Activated naive CD4-positive, alpha-beta T cell treated with Interleukin-2 at 50 U/mL for 16 hours (primary cell): ENCODE measurements at regions not wholly inside any gene's neighbourhood (a gene's known extent, or its start where the extent isn't known, plus 50 kb on each side); places are given as distances from the start of the nearest gene placed in this dataset.

ENCODE experiments used
- DNase-seq: peaks from one replicate; pipeline ENCODE4 v3.0.0-alpha.2; 2020

DNA sequence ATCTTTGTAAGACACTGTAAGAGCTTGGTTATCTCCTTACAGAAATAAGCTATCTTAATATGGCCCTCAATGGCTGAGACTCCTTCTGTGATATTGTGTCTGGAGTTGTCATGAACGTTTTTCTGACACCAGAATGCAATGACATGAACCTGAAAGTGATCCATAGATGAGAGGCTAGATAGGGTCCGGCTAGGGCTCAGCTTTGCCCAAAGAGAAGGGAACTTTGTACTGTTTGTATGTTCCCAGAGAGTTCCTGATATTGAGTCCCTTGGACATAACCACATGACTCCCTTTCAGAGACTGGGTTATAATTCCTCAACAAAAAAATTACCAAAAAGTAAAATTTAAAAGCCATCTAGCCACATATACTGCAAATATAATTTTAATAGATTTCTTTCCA, 575.8 kb upstream of the CLINT1 start:
- DNase-seq, result no peak

DNA sequence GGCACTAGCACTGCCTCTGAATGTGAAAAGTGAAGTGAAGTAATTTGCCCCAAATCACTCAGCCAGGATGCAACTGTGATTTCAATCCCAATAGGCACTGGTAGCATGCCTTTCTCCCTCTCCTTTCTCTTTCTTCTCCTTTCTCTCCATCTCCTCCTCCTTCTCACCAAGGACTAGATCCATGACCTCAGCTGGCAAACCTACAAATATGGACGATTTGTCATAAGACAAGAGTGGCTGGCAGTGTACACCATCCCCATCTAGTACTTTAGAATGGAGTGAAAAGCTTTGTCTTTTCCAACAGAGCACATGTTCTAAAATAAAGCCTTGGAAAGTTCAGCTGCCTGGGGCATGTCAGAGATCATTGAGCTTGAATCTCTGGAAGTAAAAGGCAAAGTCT, 574.7 kb upstream of the CLINT1 start:
- DNase-seq, result no peak

GRCh38 chr5:158431369-158432029, 572.6 kb upstream of the CLINT1 start:
- no peak for DNase-seq

- no peak for DNase-seq
These were observed 571.8 kb upstream of the CLINT1 start for GRCh38 chr5:158430798-158431167.

DNA sequence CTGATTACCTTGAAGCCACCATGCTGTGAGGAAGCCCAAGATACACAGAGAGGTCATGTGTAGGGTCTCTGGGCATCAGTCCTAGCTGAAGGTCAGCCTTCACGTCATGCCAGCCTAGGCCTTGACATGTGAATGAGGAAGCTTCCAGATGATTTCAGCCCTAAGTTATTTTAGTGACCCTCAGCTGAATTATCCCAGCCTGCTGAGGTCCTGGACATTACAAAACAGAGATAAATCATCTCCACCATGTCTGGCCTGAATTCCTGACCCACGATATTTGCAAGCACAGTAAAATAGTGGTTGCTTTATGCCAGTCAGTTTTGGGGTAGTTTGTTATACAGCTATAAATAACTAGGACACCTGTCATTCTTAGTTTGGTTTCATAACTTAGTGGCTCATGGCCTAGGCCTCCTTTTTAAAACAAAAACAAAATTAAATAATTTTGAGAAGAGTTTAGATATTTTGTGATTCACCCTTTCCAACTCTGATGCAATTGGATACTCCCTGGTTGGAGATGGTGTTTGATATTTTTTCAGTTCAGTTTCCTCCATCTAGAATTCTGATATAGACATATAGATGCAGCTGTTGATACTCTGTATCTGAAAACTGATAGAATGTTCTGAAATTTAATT, 571.3 kb upstream of the CLINT1 start:
- no peak for DNase-seq

DNA sequence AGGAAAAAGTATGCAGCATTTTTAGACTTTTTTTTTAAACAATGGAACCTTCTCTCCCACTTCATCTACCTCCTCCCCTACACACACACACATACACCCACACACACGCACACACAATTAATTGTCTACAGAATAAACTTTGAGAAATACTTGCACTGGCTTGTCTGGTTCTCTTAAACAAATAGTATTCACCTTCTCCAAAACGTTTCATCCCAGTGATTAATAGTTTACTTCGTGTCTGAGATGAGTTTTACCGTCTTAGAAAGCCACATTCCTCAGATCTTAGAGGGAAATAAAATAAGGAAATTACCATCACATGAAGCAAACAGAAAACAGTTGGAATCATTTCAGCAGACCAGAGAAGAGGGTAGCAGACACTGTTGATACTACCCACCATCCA, 570.6 kb upstream of the CLINT1 start:
- DNase-seq, result no peak

DNA sequence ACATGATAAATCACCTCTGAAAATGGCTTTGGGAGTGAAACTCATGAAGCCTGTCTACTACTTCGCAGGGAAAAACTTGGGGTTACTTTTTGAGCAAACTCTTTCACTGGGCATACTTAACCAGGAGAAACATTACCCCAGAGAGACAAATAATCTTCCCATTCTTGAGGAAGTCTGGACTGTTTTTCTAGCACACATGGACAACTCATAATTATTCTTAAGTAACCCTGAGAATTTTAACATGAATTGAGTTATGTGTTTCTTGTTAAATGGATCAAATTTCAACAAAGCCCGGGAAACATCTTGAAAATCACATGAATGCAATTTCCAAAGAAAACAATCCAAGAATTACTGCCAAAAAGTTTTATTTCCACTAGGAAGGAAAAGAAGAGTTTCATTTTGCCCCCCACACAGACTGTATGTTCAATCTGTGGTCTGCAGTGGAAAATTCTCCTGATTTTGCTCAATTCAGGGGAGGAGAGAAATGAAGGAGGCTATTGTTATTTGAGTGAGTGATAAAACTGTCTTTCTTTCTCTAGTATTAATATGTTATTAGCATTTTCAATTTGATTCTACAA, 564.8 kb upstream of the CLINT1 start:
- no peak for DNase-seq

DNA sequence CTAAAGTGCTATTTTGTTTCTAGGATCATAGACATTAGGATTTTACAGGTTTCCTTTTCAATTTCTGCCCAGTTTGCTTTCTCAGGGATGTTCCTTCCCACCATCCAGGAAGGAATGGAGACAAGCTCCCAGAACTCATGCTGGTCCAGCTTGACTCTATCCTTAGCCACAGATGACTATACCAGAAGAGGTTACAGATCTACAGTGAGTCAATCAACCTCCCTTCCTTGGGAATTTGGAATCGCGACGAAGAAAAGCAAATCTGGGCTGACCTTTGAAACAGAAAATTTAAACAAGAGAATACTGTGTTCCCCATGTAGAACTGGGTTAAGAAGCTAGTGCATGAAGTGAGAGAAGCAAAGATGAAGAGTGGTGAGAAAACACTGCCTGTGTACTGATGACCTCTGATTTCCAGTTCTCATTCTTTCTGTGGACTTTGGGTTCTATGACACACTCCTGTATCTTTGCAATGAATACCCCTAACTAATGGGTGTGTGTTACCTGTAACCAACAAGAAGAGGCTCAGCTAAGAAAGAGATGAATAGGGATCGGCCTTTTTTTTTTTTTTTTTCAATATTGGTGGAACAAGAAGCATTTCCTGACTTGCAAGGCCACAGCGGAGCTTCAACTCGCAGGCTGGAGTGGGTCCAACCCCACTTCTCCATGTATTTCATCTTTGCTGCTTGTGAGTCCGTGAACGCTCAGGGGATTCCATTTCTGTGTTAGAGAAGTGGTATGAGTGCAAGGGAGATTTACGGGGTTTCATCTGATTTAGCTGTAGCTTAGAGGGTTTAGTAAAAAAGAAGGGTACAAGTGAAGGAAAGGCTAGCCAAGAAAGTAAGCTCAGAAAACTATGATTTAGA, 563.9 kb upstream of the CLINT1 start:
- no peak for DNase-seq

- no peak for DNase-seq
These were observed 562.4 kb upstream of the CLINT1 start for GRCh38 chr5:158421319-158421718.

DNA sequence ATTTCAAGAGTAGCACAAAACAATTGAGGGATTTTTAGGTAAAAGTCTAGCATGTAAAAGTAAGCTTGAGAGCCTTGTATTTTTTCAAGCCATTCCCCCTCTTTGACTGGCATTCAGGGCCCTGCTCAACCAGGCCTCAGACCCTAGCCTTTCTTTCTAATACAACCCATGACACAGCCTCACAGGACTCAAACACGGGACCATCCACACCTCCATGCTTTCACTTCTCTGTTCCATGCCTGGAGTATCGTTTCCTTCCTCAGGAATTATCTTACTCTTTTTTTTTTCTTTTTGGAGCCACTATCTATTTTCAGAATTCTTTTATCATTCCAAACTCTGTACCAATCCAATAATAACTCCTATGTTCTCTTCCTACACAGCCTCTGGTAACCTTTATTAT, 560.2 kb upstream of the CLINT1 start:
- DNase-seq, result no peak

GRCh38 chr5:158414780-158415179, 555.8 kb upstream of the CLINT1 start:
- DNase-seq, result no peak

DNA sequence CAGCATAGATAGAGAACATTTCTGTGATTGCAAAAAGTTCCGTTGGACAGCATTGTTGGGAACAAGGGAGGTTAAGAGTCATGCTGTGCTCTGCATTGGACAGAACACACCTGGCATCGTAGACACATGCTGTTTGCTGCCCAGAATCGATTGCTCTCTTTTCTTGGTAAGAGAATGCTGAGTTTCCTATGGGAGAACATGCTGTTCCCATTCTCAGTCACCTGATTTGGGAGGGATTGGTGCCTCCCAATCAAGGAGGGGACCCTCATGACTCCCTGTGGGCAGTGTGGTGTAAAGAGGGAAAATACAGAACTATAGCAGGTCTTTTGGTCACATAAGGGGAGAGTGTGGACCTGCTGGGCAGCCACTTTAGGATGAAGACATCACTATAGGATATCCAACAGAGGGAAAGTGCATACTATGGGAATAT, 555.4 kb upstream of the CLINT1 start:
- DNase-seq, result no peak

DNA sequence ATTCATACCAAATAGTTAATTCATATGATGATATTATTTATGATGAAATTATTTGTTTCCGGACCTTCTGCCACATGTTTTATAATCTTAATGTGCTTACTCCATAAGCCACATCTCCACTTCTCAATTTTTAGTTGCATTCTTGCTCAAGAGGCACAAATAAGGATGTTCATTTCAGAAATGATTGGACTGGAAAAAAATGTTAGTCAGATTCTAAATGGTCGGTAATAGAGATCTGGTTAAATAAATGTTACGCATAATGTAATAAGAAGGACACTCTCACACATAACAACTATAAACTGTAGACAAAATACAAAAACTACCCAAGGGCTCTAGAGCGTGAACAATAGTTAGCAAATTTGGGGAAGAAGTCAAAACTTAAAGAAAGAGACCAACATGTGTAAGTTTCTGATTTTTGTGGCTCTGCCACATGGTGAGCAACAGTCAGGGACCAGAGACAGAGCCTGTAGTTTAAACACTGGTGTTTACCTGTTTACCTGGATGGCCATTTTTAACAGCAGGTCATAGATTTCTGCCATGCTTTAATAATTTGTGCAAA, 554.3 kb upstream of the CLINT1 start:
- no peak for DNase-seq

DNA sequence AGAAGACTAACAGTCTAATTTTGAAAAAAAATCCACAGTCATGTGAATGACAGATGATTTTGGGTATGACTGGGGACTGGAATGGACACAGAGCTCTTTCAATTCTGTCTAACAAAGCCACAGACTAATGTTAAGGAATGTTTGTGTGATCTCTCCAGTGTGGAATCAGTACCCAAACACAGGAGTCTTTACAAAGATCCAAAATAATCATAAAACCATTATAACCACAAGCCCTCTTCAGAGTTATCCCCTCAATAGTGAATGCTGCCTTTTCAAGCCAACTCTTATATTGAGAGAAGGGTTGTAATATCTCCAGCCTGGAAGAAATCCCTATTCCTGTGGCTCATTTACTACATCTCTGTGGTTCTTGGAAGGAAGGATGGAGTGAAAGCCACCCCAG, 552.0 kb upstream of the CLINT1 start:
- no peak for DNase-seq

- DNase-seq, result no peak
These were observed 550.6 kb upstream of the CLINT1 start for GRCh38 chr5:158409507-158409906.

GRCh38 chr5:158407824-158408195, 548.9 kb upstream of the CLINT1 start:
- DNase-seq, result no peak

DNA sequence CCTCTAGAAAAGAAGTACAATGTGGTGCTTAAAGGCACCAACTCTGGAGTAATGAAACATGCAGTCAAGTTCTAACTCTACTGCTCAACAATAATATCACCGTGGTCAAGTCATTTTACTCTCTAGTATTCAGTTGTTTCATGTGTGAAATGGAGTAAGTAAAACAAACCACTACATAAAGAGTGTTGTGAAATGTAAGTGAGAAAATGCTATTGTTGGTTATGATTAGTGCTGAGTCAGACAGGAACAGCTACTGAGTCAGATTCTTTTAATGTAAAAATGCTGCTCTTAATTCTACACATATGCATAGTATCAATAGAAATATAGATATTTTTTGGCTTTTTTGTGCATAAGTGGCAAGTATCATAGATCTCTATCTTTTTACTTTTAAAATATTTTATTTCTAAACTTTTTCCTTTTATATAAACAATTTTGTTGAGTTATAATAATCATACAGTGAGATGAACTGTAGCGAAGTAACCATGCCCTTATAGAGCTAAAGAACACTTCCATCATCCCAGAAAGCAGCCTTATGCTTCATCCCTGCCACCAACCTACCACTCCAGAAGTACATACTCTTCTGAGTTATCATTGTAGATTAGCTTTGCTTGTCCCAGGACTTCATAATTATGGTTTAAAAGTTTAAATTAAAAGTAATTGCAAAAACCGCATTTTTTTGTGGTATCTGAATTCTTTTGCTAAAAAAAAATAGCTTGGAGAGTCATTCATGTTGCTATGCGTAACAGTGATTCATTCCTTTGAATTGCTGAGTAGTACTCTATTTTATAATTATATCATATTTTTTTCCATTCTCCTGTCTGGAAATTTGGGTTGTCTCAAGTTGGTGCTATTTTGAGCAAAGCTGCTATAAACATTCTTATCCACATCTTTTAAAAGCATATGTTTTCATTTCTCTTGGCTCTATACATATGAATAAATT, 548.2 kb upstream of the CLINT1 start:
- DNase-seq, result no peak

GRCh38 chr5:158398360-158399201, 539.6 kb upstream of the CLINT1 start:
- no peak for DNase-seq

GRCh38 chr5:158397278-158397677, 538.3 kb upstream of the CLINT1 start:
- DNase-seq, result no peak

GRCh38 chr5:158394102-158394501, 535.2 kb upstream of the CLINT1 start:
- no peak for DNase-seq

DNA sequence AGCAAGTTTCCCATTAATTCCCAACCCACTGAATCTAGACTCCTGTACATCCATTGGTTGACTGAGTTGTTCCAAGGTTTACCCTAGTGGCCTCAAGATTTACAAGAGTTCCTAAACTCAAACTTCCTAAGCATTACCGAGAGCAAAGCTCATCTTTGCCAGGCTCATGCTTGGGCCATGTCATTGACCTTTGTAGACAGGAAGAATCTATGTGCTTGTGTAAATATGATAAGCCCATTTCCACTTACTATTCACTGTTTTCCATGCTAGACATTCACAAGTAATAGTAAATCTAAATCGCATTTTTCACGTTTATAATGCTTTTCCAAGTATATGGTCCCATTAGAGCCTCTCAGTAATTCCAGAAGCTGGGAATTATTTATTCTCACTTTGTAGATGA, 534.5 kb upstream of the CLINT1 start:
- DNase-seq, result no peak
